ENCODE measurements at regions not wholly inside any gene's neighbourhood (a gene's known extent, or its start where the extent isn't known, plus 50 kb on each side); places are given as distances from the start of the nearest gene placed in this dataset.

DNA sequence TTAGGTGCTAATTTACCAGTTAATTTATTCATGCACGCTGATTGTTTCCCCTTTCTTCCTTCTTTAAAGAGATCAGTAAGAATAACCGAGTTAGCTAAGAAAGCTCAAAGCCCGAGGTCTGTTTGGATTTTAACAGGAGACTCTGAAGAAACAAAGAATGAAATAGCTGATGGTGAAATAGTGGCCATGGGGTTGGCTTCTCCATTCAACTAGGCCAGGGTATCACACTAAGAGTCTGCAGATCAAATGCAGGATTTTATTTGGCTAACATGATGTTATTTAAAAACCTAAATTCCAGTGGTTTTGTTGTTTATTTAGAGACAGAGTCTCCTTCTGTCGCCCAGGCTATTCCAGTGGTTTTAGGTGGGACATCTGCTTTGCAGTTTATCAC lies 65.2 kb upstream of the SYPL1 start:
- TF ChIP-seq, protein P1, sequence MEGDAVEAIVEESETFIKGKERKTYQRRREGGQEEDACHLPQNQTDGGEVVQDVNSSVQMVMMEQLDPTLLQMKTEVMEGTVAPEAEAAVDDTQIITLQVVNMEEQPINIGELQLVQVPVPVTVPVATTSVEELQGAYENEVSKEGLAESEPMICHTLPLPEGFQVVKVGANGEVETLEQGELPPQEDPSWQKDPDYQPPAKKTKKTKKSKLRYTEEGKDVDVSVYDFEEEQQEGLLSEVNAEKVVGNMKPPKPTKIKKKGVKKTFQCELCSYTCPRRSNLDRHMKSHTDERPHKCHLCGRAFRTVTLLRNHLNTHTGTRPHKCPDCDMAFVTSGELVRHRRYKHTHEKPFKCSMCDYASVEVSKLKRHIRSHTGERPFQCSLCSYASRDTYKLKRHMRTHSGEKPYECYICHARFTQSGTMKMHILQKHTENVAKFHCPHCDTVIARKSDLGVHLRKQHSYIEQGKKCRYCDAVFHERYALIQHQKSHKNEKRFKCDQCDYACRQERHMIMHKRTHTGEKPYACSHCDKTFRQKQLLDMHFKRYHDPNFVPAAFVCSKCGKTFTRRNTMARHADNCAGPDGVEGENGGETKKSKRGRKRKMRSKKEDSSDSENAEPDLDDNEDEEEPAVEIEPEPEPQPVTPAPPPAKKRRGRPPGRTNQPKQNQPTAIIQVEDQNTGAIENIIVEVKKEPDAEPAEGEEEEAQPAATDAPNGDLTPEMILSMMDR (IDR thresholded peaks at IDR 0.05; ENCODE audit: insufficient read depth, low read depth, low read length, missing control alignments) = no peak
- no peak for DNase-seq (ENCODE audit: low read depth)
- H3K4me3 ChIP-seq (ENCODE audit: low read length) = no peak overlapping the region

DNA sequence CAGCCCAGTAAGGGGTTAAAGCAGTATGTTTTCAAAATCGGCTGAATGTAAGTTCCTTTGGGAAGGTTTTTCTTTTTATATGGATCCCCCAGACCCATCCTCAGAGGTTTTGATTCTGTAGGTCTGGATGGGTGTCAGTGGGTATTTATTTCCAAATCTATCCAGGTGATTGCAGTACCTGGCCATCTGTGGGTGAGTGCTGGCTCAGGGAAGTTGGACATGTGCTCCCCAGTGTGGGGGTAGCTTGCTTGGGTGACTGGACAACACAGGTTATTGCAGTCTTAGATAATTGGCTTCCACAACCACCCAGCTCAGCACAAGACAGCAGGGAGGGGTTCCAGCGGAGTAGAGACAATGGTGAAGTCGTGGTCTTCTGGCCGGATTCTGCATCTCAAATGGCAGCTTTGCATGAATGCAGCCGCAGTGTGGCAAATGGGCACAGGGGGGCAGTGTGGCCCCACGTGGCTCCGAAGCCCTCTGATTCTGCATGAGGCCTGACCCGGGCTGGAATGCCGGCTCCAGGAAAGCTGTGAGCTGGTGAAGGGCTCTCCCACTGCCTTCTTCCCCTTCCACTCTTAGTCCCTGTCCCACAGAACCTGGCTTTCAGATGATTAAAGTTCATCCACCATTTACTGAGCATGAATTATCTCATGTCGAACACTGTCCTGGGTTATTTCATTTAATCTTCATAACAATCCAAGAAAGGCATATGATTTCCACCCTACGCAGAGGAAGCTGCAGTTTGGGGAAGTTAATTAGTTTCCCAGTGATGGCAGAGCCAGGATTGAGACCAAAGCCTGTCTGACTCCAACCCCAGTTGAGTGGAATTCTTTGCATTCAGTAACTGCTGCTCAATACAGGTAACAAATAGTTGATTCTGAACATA lies 64.5 kb upstream of the SYPL1 start:
- TF ChIP-seq, protein P1 (IDR thresholded peaks at IDR 0.05; ENCODE audit: insufficient read depth, low read depth, low read length, missing control alignments) = peak; percentile 93
- no peak overlapping the region for H3K4me3 ChIP-seq (ENCODE audit: low read length)
- DNase-seq (ENCODE audit: low read depth) = peak; percentile 72

DNA sequence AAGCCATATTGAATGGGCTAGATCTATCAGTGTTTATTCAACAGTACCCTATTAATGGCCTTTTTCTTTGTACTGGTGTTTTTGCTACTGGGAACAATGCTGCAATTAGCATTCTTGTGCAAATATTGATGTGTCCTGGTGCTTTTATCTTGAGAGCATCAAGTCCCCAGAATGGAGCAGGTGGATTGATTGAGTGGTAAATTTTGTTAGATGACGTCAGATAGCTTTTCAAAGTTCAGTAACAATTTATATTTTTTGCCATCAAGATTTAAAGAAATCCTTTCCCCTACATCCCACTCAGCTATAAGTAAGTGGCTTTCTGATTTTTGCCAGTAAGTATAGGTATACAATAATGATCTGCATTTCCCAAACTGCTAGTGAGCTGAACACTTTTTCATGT lies 63.4 kb upstream of the SYPL1 start:
- DNase-seq (ENCODE audit: low read depth) = no peak
- TF ChIP-seq, protein P1 (IDR thresholded peaks at IDR 0.05; ENCODE audit: insufficient read depth, low read depth, low read length, missing control alignments) = no peak
- no peak overlapping the region for H3K4me3 ChIP-seq (ENCODE audit: low read length)

DNA sequence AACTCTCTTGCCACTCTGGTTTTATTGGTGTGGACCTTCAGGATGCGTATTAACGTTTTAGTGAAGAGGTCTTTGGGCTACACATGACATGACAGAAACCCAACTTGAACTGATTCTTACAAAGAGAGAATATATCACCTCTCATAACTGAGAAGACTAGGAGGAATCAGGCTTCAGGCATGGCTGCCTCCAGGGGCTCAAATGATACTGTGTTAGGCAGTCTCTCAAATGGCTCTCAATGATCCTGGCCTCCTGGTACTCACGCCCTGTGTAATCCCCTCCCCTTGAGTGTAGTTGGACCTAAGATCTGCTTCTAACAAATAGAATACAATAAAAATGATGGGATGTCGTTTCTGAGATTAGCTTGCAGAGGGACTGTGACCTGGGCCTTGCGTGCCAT lies 58.5 kb upstream of the SYPL1 start:
- TF ChIP-seq, protein P1 (IDR thresholded peaks at IDR 0.05; ENCODE audit: insufficient read depth, low read depth, low read length, missing control alignments) = no peak
- H3K4me3 ChIP-seq (ENCODE audit: low read length) = no peak overlapping the region
- no peak for DNase-seq (ENCODE audit: low read depth)

DNA sequence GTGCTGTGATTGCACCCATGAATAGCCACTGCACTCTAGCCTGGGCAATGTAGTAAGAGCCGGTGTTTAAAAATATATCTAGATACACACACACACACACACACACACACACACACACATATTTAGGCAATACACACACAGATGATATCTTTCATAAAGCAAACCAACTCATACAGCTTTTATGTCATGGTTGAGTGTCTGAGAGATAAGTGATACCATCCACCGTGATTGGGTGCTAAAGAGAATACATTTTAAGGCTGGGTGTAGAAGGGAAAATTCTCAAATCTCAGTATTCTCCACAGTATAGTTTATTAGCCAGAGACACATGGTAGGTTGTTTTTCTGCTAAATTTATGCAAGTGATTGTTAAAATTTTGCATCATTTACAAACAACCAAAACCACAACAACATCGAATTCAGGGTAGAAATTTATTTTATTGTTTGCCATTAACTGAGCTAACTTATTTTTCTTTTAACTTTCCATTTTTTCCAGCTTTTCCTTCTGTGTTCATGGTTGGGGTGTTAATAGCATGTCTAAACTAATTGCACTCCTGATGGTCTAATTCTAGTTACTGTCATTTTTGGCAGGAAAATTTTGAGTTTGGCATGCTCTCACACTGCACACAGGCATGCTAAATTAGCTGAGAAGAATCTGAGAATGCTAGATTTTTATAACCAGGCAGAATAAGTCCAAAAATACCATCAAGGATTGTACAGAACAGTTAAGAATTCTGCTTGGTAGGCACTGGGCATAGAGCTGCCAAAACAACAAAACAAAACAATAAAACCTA lies 57.9 kb upstream of the SYPL1 start:
- no peak for DNase-seq (ENCODE audit: low read depth)
- TF ChIP-seq, protein P1 (IDR thresholded peaks at IDR 0.05; ENCODE audit: insufficient read depth, low read depth, low read length, missing control alignments) = no peak
- no peak overlapping the region for H3K4me3 ChIP-seq (ENCODE audit: low read length)

DNA sequence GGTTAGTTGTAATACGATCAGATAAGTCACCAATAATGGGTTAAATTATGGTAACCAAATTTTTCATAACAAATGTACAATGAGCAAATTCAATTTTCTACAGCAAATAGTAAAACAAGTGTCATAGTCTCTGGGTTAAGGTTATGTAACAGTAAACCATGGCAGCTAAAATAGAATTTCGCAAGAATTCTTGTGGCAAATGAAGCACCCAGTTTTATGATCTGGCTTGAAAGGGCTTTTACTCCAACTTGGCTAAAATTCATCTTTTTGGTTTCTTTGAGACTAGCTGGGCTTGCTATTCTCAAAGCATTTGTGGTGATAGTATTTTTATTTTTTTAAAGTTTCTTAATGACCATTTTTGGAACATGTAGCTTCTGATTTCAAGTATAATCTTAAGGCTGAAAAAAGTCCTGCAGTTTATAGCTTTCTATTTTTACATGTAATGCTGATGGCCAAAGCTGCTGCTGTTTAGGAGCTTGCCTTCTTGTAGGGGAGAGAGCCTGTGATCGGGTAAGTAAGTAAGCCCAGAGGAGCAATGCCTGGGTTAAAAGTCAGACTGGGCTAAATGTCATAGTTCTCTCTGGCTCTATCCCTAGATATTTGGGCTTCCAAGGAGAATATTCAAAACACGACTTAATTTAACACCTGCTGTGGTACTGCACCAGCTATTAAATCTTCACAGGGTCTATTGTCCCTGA lies 55.5 kb upstream of the SYPL1 start:
- TF ChIP-seq, protein P1 (IDR thresholded peaks at IDR 0.05; ENCODE audit: insufficient read depth, low read depth, low read length, missing control alignments) = no peak
- H3K4me3 ChIP-seq (ENCODE audit: low read length) = no peak overlapping the region
- no peak for DNase-seq (ENCODE audit: low read depth)
